ENCODE measurements at regions not wholly inside any gene's neighbourhood (a gene's known extent, or its start where the extent isn't known, plus 50 kb on each side); places are given as distances from the start of the nearest gene placed in this dataset.
"Not testable (repeated sequence)": the region's sequence is repeated elsewhere in the genome, so short reads cannot be mapped to it uniquely, and the experiment has no call there.

GRCh38 chr17:20927308-20927977 lies 115.4 kb downstream of the USP22 start:
- H3K27me3 ChIP-seq (ENCODE audit: control insufficient read depth, insufficient read depth, low read length): no peaks in the 10 kb centered on the region
- H3K4me3 ChIP-seq (ENCODE audit: low read depth, low read length): no peak overlapping the region
- no peaks in the 10 kb centered on the region for H3K9me3 ChIP-seq (ENCODE audit: control insufficient read depth, insufficient read depth, low read length)
- no peak overlapping the region for H3K27ac ChIP-seq (ENCODE audit: low read depth, low read length)
- H3K36me3 ChIP-seq (ENCODE audit: control insufficient read depth, insufficient read depth, low read length): no peaks in the 10 kb centered on the region
- no peak for DNase-seq (ENCODE audit: low read depth in 4 of 6, low spot score in 6 of 6)
- 100% methylated on average over 1 of the region's 7 CpGs for WGBS (ENCODE audit: insufficient coverage)
- no peaks in the 10 kb centered on the region for H3K4me1 ChIP-seq (ENCODE audit: control insufficient read depth, insufficient read depth, low read length)

GRCh38 chr17:20929334-20929733 lies 113.5 kb downstream of the USP22 start:
- H3K36me3 ChIP-seq (ENCODE audit: control insufficient read depth, insufficient read depth, low read length): no peaks in the 10 kb centered on the region
- H3K4me1 ChIP-seq (ENCODE audit: control insufficient read depth, insufficient read depth, low read length): no peaks in the 10 kb centered on the region
- DNase-seq (ENCODE audit: low read depth in 4 of 6, low spot score in 6 of 6): peak in 1 of 6 donors; percentile 56
- H3K27me3 ChIP-seq (ENCODE audit: control insufficient read depth, insufficient read depth, low read length): no peaks in the 10 kb centered on the region
- H3K27ac ChIP-seq (ENCODE audit: low read depth, low read length): no peak overlapping the region
- no peak overlapping the region for H3K4me3 ChIP-seq (ENCODE audit: low read depth, low read length)
- no peaks in the 10 kb centered on the region for H3K9me3 ChIP-seq (ENCODE audit: control insufficient read depth, insufficient read depth, low read length)
- WGBS (ENCODE audit: insufficient coverage): 88% methylated on average over 4 of the region's 5 CpGs

GRCh38 chr17:20930081-20930760 lies 112.6 kb downstream of the USP22 start:
- WGBS (ENCODE audit: insufficient coverage): 92% methylated on average over 2 of the region's 5 CpGs
- DNase-seq (ENCODE audit: low read depth in 4 of 6, low spot score in 6 of 6): peak in 1 of 6 donors; percentile 40
- Histone ChIP-seq H3K27me3 (ENCODE audit: control insufficient read depth, insufficient read depth, low read length) (no peaks in the 10 kb centered on the region), H3K4me1 (ENCODE audit: control insufficient read depth, insufficient read depth, low read length) (no peaks in the 10 kb centered on the region), H3K9me3 (ENCODE audit: control insufficient read depth, insufficient read depth, low read length) (no peaks in the 10 kb centered on the region), H3K36me3 (ENCODE audit: control insufficient read depth, insufficient read depth, low read length) (no peaks in the 10 kb centered on the region), H3K27ac (ENCODE audit: low read depth, low read length) (no peak overlapping the region), H3K4me3 (ENCODE audit: low read depth, low read length) (no peak overlapping the region)

GRCh38 chr17:20933040-20933439 lies 109.8 kb downstream of the USP22 start:
- not testable (repeated sequence) for H3K9me3 ChIP-seq (ENCODE audit: control insufficient read depth, insufficient read depth, low read length); DNase-seq (ENCODE audit: low read depth in 4 of 6, low spot score in 6 of 6); H3K27ac ChIP-seq (ENCODE audit: low read depth, low read length); H3K36me3 ChIP-seq (ENCODE audit: control insufficient read depth, insufficient read depth, low read length); H3K27me3 ChIP-seq (ENCODE audit: control insufficient read depth, insufficient read depth, low read length); H3K4me1 ChIP-seq (ENCODE audit: control insufficient read depth, insufficient read depth, low read length); H3K4me3 ChIP-seq (ENCODE audit: low read depth, low read length)
- WGBS (ENCODE audit: insufficient coverage): 100% methylated on average over 2 of the region's 3 CpGs

GRCh38 chr17:20934288-20934687 lies 108.5 kb downstream of the USP22 start:
- Histone ChIP-seq H3K4me1 (ENCODE audit: control insufficient read depth, insufficient read depth, low read length) (no peaks in the 10 kb centered on the region), H3K36me3 (ENCODE audit: control insufficient read depth, insufficient read depth, low read length) (no peaks in the 10 kb centered on the region), H3K9me3 (ENCODE audit: control insufficient read depth, insufficient read depth, low read length) (no peaks in the 10 kb centered on the region), H3K27ac (ENCODE audit: low read depth, low read length) (no peak overlapping the region), H3K4me3 (ENCODE audit: low read depth, low read length) (no peak overlapping the region), H3K27me3 (ENCODE audit: control insufficient read depth, insufficient read depth, low read length) (no peaks in the 10 kb centered on the region)
- no peak for DNase-seq (ENCODE audit: low read depth in 4 of 6, low spot score in 6 of 6)

- Histone ChIP-seq H3K4me3 (ENCODE audit: low read depth, low read length) (no peak overlapping the region), H3K4me1 (ENCODE audit: control insufficient read depth, insufficient read depth, low read length) (no peaks in the 10 kb centered on the region), H3K27ac (ENCODE audit: low read depth, low read length) (no peak overlapping the region), H3K36me3 (ENCODE audit: control insufficient read depth, insufficient read depth, low read length) (no peaks in the 10 kb centered on the region), H3K9me3 (ENCODE audit: control insufficient read depth, insufficient read depth, low read length) (no peaks in the 10 kb centered on the region), H3K27me3 (ENCODE audit: control insufficient read depth, insufficient read depth, low read length) (no peaks in the 10 kb centered on the region)
- DNase-seq (ENCODE audit: low read depth in 4 of 6, low spot score in 6 of 6): no peak
- no CpG with 5 or more reads among the region's 2 CpGs for WGBS (ENCODE audit: insufficient coverage)
Observed at GRCh38 chr17:20935740-20936139, 107.1 kb downstream of the USP22 start.

GRCh38 chr17:20938244-20938643 lies 104.6 kb downstream of the USP22 start:
- Histone ChIP-seq H3K27me3 (ENCODE audit: control insufficient read depth, insufficient read depth, low read length) (no peaks in the 10 kb centered on the region), H3K36me3 (ENCODE audit: control insufficient read depth, insufficient read depth, low read length) (no peaks in the 10 kb centered on the region), H3K4me1 (ENCODE audit: control insufficient read depth, insufficient read depth, low read length) (no peaks in the 10 kb centered on the region), H3K9me3 (ENCODE audit: control insufficient read depth, insufficient read depth, low read length) (no peaks in the 10 kb centered on the region), H3K27ac (ENCODE audit: low read depth, low read length) (no peak overlapping the region), H3K4me3 (ENCODE audit: low read depth, low read length) (no peak overlapping the region)
- WGBS (ENCODE audit: insufficient coverage): 95% methylated on average over 10 of the region's 15 CpGs
- no peak for DNase-seq (ENCODE audit: low read depth in 4 of 6, low spot score in 6 of 6)

- Histone ChIP-seq H3K9me3 (ENCODE audit: control insufficient read depth, insufficient read depth, low read length) (no peaks in the 10 kb centered on the region), H3K36me3 (ENCODE audit: control insufficient read depth, insufficient read depth, low read length) (no peaks in the 10 kb centered on the region), H3K27ac (ENCODE audit: low read depth, low read length) (no peak overlapping the region), H3K27me3 (ENCODE audit: control insufficient read depth, insufficient read depth, low read length) (no peaks in the 10 kb centered on the region), H3K4me1 (ENCODE audit: control insufficient read depth, insufficient read depth, low read length) (no peaks in the 10 kb centered on the region), H3K4me3 (ENCODE audit: low read depth, low read length) (no peak overlapping the region)
- no peak for DNase-seq (ENCODE audit: low read depth in 4 of 6, low spot score in 6 of 6)
Observed at GRCh38 chr17:20938988-20939615, 103.7 kb downstream of the USP22 start.

GRCh38 chr17:20941872-20942271 lies 100.9 kb downstream of the USP22 start:
- no peak for DNase-seq (ENCODE audit: low read depth in 4 of 6, low spot score in 6 of 6)
- Histone ChIP-seq H3K36me3 (ENCODE audit: control insufficient read depth, insufficient read depth, low read length) (no peaks in the 10 kb centered on the region), H3K4me3 (ENCODE audit: low read depth, low read length) (no peak overlapping the region), H3K27me3 (ENCODE audit: control insufficient read depth, insufficient read depth, low read length) (no peaks in the 10 kb centered on the region), H3K9me3 (ENCODE audit: control insufficient read depth, insufficient read depth, low read length) (no peaks in the 10 kb centered on the region), H3K27ac (ENCODE audit: low read depth, low read length) (no peak overlapping the region), H3K4me1 (ENCODE audit: control insufficient read depth, insufficient read depth, low read length) (no peaks in the 10 kb centered on the region)
- WGBS (ENCODE audit: insufficient coverage): 95% methylated on average over 5 of the region's 5 CpGs
